CD4-positive, alpha-beta T cell treated with Interleukin-6 at 100 ng/mL for 8 hours (primary cell): ENCODE measurements at regions not wholly inside any gene's neighbourhood (a gene's known extent, or its start where the extent isn't known, plus 50 kb on each side); places are given as distances from the start of the nearest gene placed in this dataset.

Source experiments
- DNase-seq: peaks from one replicate; pipeline ENCODE4 v3.0.0-alpha.2; 2020; ENCODE audit warnings: mixed read lengths, low spot score

GRCh38 chr5:124692950-124693349 is 53.5 kb downstream of the ZNF608 start:
- no peak for DNase-seq

GRCh38 chr5:124692324-124692723 is 54.1 kb downstream of the ZNF608 start:
- no peak for DNase-seq

GRCh38 chr5:124689653-124690052 is 56.8 kb downstream of the ZNF608 start:
- no peak for DNase-seq

- no peak for DNase-seq
Observed at GRCh38 chr5:124686239-124687004, 60.0 kb downstream of the ZNF608 start.

- DNase-seq, result no peak
Observed at GRCh38 chr5:124685404-124685930, 61.0 kb downstream of the ZNF608 start.

GRCh38 chr5:124683917-124684555 is 62.4 kb downstream of the ZNF608 start:
- no peak for DNase-seq

GRCh38 chr5:124679578-124680199 is 66.8 kb downstream of the ZNF608 start:
- DNase-seq, result no peak

- DNase-seq, result no peak
Observed at GRCh38 chr5:124678922-124679519, 67.4 kb downstream of the ZNF608 start.

- DNase-seq, result no peak
Observed at GRCh38 chr5:124678468-124678867, 68.0 kb downstream of the ZNF608 start.

GRCh38 chr5:124677374-124678351 is 68.8 kb downstream of the ZNF608 start:
- DNase-seq, result no peak

GRCh38 chr5:124675931-124676846 is 70.2 kb downstream of the ZNF608 start:
- no peak for DNase-seq

- no peak for DNase-seq
Observed at GRCh38 chr5:124671193-124671592, 75.2 kb downstream of the ZNF608 start.

GRCh38 chr5:124670722-124671184 is 75.7 kb downstream of the ZNF608 start:
- DNase-seq, result no peak

GRCh38 chr5:124669956-124670721 is 76.3 kb downstream of the ZNF608 start:
- no peak for DNase-seq

GRCh38 chr5:124669300-124669648 is 77.2 kb downstream of the ZNF608 start:
- no peak for DNase-seq

- no peak for DNase-seq
Observed at GRCh38 chr5:124668353-124669299, 77.8 kb downstream of the ZNF608 start.

- no peak for DNase-seq
Observed at GRCh38 chr5:124665625-124666024, 80.8 kb downstream of the ZNF608 start.

GRCh38 chr5:124665035-124665434 is 81.4 kb downstream of the ZNF608 start:
- DNase-seq, result no peak
